ENCODE measurements at regions not wholly inside any gene's neighbourhood (a gene's known extent, or its start where the extent isn't known, plus 50 kb on each side); places are given as distances from the start of the nearest gene placed in this dataset.

DNA sequence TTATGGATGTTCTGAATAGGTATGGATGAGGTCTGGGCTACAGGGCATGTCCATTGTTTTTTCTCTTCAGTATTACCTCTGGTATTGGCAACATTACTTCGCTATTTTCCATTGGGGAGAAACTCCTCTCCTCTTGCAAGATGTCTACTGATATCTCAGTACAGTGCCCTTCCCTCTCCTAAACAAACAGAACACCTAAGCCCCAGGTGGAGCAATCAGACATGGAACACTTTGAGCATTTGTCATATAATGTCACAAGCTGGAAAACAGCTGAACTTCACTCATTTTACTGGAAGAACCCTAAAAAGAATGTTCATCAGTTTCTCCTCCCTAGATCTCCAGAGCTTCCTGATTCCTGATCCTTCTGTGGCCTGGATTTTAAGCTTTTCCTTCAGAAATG is 339.8 kb downstream of the FRK start:
- no peaks in the 10 kb centered on the region for H3K4me1 ChIP-seq
- H3K36me3 ChIP-seq, result no peaks in the 10 kb centered on the region
- no peaks in the 10 kb centered on the region for H3K27me3 ChIP-seq
- DNase-seq, result no peak
- H3K4me3 ChIP-seq, result no peak overlapping the region
- no peak overlapping the region for H3K27ac ChIP-seq
- H3K9me3 ChIP-seq (replicated peaks), result no peaks in the 10 kb centered on the region

DNA sequence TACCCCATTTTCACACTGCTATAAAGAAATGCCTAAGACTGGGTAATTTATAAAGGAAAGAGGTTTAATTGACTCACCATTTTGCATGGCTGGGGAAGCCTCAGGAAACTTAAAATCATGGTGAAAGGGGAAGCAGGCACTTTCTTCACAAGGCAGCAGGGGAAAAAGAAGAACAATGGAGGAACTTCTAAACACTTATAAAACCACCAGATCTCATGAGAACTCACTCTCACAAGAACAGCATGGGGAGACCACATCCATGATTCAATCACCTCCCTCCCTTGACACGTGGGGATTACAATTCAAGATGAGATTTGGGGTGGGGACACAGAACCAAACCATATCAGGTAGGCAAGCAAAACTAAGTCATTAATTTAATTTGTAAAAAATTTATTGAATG is 343.2 kb downstream of the FRK start:
- Histone ChIP-seq H3K4me3 (no peak overlapping the region), H3K9me3 (replicated peaks) (no peaks in the 10 kb centered on the region), H3K27ac (no peak overlapping the region), H3K27me3 (no peaks in the 10 kb centered on the region), H3K4me1 (no peaks in the 10 kb centered on the region), H3K36me3 (no peaks in the 10 kb centered on the region)
- DNase-seq, result no peak

DNA sequence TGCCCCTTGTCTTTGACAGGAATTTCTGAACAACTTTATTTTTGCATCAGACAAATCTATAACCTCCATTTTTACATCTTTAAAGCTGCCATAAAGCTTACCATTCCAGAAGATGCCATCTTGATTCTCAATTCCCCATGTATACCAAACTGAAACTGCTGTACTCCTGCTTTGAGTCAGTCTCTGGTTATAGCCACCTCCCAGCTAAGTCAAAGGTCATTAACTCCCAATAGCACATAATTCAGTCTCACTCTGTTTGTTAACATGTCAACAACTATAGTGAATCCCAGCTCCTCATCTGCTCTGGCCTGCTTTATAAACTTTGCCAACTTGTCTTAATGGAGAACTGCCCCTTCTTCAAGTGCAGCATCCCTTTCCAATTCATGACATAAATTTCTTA is 343.6 kb downstream of the FRK start:
- H3K4me3 ChIP-seq, result no peak overlapping the region
- H3K4me1 ChIP-seq, result no peaks in the 10 kb centered on the region
- DNase-seq, result no peak
- H3K27ac ChIP-seq, result no peak overlapping the region
- no peaks in the 10 kb centered on the region for H3K36me3 ChIP-seq
- H3K27me3 ChIP-seq, result no peaks in the 10 kb centered on the region
- H3K9me3 ChIP-seq (replicated peaks), result no peaks in the 10 kb centered on the region

DNA sequence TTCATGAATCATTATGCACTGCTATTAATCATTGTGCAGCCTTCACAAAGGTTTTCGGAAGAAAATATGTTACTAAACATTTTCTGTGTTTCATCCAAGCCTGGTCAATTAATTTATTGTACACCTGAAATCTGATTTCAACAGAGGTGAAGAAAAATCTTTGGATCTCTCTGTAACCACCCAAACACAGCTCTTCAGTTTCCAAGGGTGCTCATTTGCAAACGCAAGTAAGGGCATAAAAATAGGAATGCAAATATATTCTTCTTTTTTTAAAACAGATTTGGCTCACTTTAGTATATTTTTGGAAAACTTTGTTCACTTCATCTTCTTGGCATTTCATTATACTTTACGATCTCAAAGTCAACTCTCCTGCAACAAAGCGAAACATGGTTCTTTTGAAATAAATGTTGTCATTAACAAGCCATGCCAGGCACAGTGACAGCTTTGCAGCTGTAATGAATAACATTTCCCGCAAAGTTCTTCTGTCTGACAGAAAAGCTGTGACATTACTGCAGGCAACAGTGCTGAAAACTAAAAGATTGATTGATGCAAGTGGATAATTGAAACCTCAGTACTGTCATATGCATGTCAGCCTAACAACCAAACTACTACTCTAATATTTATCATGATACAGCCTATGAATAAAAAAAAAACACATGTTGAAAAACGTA is 348.3 kb downstream of the FRK start:
- Histone ChIP-seq H3K4me1 (no peaks in the 10 kb centered on the region), H3K27me3 (no peaks in the 10 kb centered on the region), H3K27ac (no peak overlapping the region), H3K9me3 (replicated peaks) (no peaks in the 10 kb centered on the region), H3K4me3 (no peak overlapping the region), H3K36me3 (no peaks in the 10 kb centered on the region)
- DNase-seq, result no peak

DNA sequence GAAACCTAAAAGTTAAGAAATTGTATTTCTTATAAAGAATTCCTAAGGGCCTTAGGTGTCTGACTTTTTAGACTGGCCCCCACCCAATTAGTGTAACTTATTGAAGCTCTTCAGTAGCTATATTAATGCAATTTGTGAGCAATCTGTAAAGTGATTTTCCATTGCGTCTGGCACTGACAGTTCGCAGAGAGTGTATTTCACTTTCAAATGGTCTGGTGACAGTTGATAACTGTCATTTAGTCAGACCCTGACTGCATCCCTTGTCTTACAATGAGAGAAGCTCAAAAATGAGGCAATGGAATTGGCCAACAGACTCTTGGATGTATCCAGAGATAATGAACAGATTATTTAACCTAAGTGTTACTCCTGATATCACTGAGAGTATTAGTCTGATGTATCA is 351.8 kb downstream of the FRK start:
- H3K27ac ChIP-seq, result no peak overlapping the region
- H3K27me3 ChIP-seq, result no peaks in the 10 kb centered on the region
- H3K4me1 ChIP-seq, result no peaks in the 10 kb centered on the region
- H3K36me3 ChIP-seq, result no peaks in the 10 kb centered on the region
- H3K9me3 ChIP-seq (replicated peaks), result no peaks in the 10 kb centered on the region
- no peak overlapping the region for H3K4me3 ChIP-seq
- no peak for DNase-seq

DNA sequence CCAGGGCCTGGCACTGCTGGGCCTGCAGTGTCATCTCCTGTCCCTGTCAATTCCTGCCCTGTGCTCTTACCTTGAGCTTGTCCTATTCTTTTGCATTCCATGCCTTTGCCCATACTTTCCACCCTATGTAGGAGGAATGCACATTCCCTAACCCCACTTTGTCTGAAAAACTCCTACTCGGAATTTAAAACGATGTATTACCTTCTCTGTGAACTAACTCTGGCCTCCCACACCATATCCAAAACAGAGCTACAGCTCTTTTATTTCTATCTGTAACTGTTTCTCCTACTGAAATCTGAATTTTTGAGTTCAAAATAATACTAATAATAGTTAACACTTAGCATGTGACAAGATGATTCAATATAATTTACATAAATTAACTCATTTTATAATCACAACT is 353.7 kb downstream of the FRK start:
- no peaks in the 10 kb centered on the region for H3K4me1 ChIP-seq
- no peak overlapping the region for H3K4me3 ChIP-seq
- no peaks in the 10 kb centered on the region for H3K27me3 ChIP-seq
- no peaks in the 10 kb centered on the region for H3K36me3 ChIP-seq
- DNase-seq, result no peak
- no peak overlapping the region for H3K27ac ChIP-seq
- H3K9me3 ChIP-seq (replicated peaks), result no peaks in the 10 kb centered on the region

DNA sequence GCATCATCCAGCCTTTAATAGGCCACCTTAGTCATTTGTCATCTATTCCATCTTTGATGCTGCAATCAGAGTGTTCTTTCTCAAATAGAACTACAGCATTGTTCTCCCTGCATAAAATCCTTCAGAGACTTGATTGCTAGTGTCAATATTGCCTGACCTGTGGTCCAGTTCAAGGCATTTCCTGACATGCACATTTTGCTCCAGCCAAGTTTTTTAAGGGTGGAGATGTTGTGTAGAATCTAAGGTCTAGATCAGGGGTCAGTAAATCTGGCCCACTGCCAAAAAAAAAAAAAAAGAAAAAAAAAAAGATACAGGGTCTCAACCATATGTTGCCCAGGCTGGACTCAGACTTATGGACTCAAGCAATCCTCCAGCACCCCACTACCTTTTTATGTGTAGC is 354.4 kb downstream of the FRK start:
- DNase-seq, result no peak
- no peak overlapping the region for H3K27ac ChIP-seq
- H3K36me3 ChIP-seq, result no peaks in the 10 kb centered on the region
- no peaks in the 10 kb centered on the region for H3K9me3 ChIP-seq (replicated peaks)
- H3K4me3 ChIP-seq, result no peak overlapping the region
- no peaks in the 10 kb centered on the region for H3K27me3 ChIP-seq
- H3K4me1 ChIP-seq, result no peaks in the 10 kb centered on the region

DNA sequence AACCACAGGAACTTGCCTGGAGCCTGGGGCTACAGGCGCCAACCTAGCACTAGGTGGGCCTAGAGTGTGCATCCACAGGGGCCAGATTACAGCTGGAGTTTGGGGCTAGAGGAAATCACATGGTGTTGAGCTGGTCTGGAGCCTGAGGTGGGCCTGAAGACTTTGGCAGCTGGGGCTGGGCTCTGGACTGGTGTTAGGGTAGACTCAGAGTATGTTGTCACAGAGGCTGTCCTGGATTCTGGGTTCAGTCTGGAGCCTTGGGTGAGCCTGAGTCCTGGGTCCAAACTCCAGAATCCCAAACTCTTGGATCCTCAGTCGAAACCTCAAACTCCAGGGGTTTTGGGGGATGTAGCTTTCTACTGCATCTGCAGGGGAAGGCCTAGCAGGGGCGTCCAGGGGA is 356.7 kb downstream of the FRK start:
- Histone ChIP-seq H3K36me3 (no peaks in the 10 kb centered on the region), H3K9me3 (replicated peaks) (no peaks in the 10 kb centered on the region), H3K4me3 (no peak overlapping the region), H3K4me1 (no peaks in the 10 kb centered on the region), H3K27ac (no peak overlapping the region), H3K27me3 (no peaks in the 10 kb centered on the region)
- no peak for DNase-seq

DNA sequence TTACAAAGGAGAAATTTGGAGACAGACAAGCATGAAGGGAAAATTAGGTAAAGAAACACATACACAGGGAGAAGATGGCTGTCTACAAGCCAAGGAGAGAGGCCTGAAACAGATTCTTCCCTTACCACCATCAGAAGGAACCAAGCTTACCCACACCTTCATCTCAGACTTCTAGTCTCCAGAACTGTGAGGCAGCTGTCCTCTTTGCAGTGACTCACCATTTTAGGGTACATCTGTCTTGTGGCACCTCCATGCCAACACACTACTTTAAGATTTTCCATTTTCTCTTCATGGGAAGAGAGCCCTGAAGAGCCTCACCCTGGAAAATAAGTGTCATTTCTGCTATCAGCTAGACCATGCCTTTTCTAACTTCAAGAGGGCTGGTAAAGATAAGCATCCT is 369.3 kb downstream of the FRK start:
- Histone ChIP-seq H3K27me3 (no peaks in the 10 kb centered on the region), H3K27ac (no peak overlapping the region), H3K9me3 (replicated peaks) (no peaks in the 10 kb centered on the region), H3K36me3 (no peaks in the 10 kb centered on the region), H3K4me3 (no peak overlapping the region), H3K4me1 (no peaks in the 10 kb centered on the region)
- DNase-seq, result no peak

DNA sequence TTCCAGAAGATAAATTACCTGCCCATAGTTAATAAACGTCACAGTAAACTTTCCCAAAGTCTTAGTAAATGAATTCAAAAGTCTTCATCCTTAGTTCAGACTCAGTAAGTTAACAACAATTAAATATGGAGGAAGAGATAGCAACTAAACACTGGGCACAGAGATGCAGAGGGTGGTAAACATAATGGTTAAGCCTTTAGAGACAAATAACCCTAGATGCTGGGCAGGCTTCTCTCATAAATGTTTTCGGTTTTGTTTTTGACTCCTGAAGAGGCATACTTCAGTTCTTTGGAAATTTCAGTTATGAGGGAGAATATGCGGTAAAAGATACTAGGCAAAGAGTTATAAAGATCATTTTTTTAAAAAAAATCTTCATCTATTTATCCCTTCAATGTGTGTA is 369.8 kb downstream of the FRK start:
- H3K27ac ChIP-seq, result no peak overlapping the region
- no peaks in the 10 kb centered on the region for H3K9me3 ChIP-seq (replicated peaks)
- DNase-seq, result no peak
- no peaks in the 10 kb centered on the region for H3K36me3 ChIP-seq
- H3K4me3 ChIP-seq, result no peak overlapping the region
- no peaks in the 10 kb centered on the region for H3K4me1 ChIP-seq
- no peaks in the 10 kb centered on the region for H3K27me3 ChIP-seq

DNA sequence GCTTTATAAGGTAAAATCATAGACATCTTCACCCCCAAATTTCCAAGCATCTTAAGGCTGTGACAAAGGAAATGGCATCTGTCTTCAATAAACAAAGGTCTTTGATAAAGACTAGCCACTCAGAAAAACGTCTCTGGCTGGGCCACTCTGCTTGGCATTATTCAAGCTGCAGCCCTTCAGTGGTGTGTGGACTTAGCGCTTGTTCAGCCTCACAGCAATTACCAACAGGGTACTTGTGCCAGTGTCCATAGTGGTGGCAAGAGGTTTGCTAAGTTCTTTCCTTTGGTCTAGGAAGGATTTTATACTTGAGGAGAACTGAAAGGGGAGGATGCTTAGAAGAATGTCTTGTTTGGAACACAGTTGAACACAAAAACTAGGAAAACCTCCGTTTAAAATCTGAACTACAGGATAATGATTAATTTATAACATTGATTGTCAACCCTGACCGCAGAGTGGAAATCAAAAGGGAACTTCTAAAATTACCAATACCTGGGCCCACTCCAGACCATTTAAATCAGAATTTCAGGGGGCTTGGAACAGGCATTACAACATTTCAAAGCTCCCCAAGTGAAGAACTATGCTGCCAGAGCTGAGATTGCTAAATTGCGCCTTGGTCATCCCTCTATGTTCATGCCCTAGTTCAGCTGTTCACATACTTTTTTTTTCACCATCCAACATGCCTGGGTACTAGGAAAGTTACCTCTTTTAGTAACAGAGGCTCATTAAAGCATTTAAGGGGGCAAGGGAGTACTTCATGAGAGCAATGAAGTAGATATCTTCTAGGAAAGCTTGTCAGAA is 378.5 kb downstream of the FRK start:
- no peaks in the 10 kb centered on the region for H3K4me1 ChIP-seq
- no peaks in the 10 kb centered on the region for H3K9me3 ChIP-seq (replicated peaks)
- no peak overlapping the region for H3K27ac ChIP-seq
- H3K4me3 ChIP-seq, result no peak overlapping the region
- no peak for DNase-seq
- H3K27me3 ChIP-seq, result no peaks in the 10 kb centered on the region
- H3K36me3 ChIP-seq, result no peaks in the 10 kb centered on the region

DNA sequence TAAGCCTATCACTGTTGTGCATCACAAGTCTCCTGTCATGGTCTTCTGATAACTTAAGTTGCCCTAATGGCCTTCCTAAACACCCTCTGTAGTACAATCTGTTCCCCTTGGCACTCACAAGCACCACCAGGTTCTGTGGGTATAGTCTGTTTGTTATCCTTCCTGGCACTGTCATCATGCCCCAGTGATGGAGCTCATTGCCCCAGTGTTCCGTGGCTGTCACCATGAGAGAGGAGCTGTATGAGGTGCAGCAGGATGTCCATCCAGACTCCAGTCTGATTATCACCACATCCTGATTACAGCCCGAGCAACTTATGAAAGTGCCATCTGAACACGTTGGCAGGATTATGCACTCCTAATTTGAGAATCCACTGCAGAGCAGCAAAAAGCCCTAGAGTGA is 380.1 kb downstream of the FRK start:
- no peak for DNase-seq
- Histone ChIP-seq H3K36me3 (no peaks in the 10 kb centered on the region), H3K27me3 (no peaks in the 10 kb centered on the region), H3K4me1 (no peaks in the 10 kb centered on the region), H3K4me3 (no peak overlapping the region), H3K9me3 (replicated peaks) (no peaks in the 10 kb centered on the region), H3K27ac (no peak overlapping the region)

DNA sequence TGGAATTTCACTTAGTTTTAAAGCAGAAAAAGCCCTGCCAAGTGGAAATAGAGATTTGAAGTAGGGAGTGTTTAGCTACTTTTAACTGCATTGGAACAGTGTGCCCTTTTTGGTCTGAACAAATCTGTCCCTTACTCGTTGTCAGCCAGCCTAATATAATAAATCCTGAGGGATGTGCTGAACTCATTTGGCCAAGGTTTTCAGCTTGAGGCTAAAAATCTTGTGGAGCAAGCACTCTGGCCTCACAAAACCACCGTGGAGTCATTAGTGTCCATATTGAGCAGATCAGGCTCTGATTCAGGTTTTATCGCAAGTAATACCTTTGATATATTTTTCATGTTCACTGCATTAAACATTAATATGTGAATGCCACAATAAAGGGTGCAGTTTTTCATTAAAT is 383.5 kb downstream of the FRK start:
- Histone ChIP-seq H3K27ac (no peak overlapping the region), H3K4me3 (no peak overlapping the region), H3K36me3 (no peaks in the 10 kb centered on the region), H3K4me1 (0 out of 2 replicates have a peak, but pooled peaks cover 4% of the 10 kb centered on the region), H3K27me3 (no peaks in the 10 kb centered on the region), H3K9me3 (replicated peaks) (no peaks in the 10 kb centered on the region)
- no peak for DNase-seq

DNA sequence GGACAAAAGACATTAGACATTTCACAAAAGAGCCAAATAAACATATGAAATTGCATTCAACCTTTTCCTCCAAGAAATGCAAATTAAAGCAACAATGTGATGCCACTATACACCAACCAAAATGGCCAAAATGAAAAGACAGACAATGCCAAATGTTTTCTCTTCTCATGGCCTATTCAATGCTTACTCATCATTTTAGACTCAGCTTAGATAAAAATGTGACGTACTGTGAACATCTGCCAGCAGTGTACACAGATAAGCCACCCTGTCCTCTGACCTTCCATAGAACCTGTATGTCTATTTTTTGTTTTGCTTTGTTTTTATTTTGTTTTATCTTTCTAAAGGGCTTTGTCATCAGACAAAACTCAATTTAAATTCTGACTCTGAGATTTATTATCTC is 385.2 kb downstream of the FRK start:
- no peak overlapping the region for H3K27ac ChIP-seq
- H3K9me3 ChIP-seq (replicated peaks), result no peaks in the 10 kb centered on the region
- DNase-seq, result peak in 1 of 2 experiments; percentile 3
- H3K4me3 ChIP-seq, result no peak overlapping the region
- no peaks in the 10 kb centered on the region for H3K36me3 ChIP-seq
- H3K27me3 ChIP-seq, result no peaks in the 10 kb centered on the region
- 0 out of 2 replicates have a peak, but pooled peaks cover 4% of the 10 kb centered on the region for H3K4me1 ChIP-seq

DNA sequence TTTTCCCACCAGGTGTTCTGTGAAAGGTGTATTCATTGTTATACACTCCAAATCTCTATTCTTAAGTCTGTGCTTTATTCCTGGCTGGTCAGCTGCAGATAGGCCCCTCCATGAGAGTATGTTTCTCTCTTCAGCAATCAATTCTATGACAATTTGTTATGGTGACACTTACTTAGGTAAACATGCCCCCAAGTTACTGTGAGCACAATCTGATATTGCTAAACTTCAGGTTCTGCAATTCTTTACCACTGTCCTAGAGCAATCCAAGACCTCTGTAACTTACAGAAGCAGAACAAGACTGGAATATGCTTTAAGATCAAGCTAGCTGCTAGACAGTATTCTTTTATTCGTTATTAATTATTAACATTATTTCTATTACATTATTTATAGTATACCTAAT is 391.9 kb downstream of the FRK start:
- Histone ChIP-seq H3K27ac (no peak overlapping the region), H3K4me3 (no peak overlapping the region), H3K9me3 (replicated peaks) (no peaks in the 10 kb centered on the region), H3K27me3 (peaks cover 3% of the 10 kb centered on the region; the same call in 1 of the 2 replicates), H3K4me1 (no peaks in the 10 kb centered on the region), H3K36me3 (no peaks in the 10 kb centered on the region)
- DNase-seq, result no peak

DNA sequence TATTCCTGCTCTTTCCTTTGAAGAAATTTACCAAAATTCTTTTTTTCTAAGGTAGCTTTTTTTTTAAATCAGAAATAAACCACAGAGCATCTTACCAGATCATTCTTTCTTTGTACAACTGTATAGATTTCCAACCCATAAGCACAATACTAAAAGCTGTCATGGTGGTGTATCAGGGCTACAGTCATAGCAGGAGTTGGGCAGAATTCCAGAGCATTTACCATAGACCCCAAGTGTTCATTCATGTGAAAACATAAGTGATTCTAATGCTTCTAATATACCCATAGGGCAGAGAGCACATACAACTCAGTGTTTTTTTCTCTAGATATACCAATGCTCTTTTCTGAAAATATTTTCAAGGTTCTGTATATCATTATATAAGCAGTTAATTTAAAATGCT is 392.5 kb downstream of the FRK start:
- Histone ChIP-seq H3K9me3 (replicated peaks) (no peaks in the 10 kb centered on the region), H3K4me1 (no peaks in the 10 kb centered on the region), H3K27ac (no peak overlapping the region), H3K36me3 (no peaks in the 10 kb centered on the region), H3K27me3 (peaks cover 3% of the 10 kb centered on the region; the same call in 1 of the 2 replicates), H3K4me3 (no peak overlapping the region)
- DNase-seq, result no peak

Data from SJCRH30 (cell line).